ENCODE measurements at regions not wholly inside any gene's neighbourhood (a gene's known extent, or its start where the extent isn't known, plus 50 kb on each side); places are given as distances from the start of the nearest gene placed in this dataset.

DNA sequence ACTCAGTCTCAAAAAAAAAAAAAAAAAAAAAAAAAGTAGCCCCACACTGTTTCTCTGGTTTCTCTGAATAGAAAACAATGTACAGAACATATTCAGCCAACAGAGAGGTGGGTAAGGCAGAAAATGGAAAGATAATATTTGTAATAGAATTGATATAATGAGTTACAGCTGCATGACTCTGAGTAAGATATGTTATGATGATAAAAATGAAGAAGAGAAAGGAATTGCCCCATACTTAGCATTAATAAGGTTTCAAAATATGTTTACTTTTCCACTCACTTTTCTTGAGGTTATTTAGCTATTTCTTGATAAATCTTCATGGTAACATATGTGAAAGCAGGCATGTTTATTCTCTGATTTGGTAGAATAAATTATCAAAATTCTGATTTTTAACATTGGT, 100.9 kb upstream of the ROBO2 start:
- DNase-seq: no peak

- no peak for DNase-seq
Observed at GRCh38 chr3:76940181-76940770, 99.6 kb upstream of the ROBO2 start.

DNA sequence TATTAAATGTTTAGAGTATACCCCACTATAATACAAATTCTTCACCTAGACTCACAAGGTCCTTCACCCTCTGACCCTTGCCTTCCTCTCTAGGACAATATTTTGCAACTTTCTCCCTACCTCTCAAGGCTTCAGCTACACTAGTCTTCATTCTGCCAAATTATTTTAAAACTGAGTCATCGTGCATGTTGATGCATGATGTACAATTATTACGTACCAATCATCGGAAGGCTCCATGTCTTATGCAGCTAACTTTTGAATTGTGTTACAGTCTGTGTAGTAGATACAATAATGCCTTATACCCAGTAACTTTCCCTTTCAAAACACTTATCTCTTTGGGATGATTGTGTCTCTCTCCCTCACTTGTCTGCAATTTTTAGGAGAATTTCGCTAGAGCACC, 98.5 kb upstream of the ROBO2 start:
- no peak for DNase-seq

DNA sequence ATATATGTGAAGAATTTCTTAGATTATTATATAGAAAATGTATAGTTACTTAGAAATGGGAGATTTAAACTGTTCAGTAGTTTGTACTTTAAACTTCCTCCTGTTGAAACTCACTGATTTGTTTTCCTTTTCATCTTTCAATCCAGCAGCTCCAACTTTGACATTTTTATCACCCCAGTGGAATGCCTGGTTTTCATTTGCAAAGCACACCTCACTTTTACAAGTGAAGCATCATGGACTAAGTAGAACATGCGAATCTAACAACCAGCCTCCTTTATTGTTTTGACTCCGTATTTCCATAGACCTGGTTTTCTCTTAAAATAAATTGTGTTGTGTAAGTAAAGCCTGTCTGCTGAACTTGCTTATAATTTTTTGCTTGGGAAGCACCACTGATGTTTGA, 97.8 kb upstream of the ROBO2 start:
- DNase-seq: no peak

DNA sequence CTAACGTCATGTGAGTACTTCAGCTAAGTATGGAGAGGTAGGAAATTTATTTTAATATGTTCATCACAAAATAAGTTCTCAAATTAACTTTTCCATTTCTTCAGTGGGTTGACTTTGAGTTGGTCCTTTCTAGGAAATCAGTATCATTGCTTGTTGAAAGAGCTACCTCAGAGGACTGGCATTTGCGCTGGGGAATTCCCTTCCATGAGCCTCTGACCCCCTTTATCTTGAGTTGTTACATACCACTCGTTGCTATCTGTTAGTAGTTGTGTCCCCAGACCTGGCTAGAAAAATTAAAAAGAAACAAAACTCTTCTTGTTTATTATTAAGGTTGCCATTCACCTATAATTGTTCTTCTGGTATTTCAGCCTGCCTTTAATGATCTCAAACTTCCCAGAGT, 96.8 kb upstream of the ROBO2 start:
- no peak for DNase-seq

DNA sequence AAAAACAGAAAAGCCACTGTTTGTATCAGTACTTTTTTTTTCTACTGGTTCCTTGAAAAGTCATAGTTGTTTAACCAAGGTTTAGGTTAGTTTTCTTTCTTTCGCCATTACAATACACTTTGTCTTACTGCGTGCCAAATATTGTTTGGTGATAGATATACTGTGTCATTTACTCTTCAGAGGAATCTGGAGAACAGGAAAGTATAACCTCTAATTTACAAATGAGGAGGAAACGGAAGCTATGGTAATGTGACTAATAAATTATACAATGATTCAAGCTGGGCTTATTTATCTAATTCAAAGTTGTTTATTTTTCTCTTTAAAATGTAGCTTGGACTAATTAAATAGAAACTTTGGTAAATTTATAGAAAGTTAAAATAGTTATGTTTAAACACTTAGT, 96.2 kb upstream of the ROBO2 start:
- no peak for DNase-seq

GRCh38 chr3:76949033-76949432, 90.9 kb upstream of the ROBO2 start:
- DNase-seq: no peak

DNA sequence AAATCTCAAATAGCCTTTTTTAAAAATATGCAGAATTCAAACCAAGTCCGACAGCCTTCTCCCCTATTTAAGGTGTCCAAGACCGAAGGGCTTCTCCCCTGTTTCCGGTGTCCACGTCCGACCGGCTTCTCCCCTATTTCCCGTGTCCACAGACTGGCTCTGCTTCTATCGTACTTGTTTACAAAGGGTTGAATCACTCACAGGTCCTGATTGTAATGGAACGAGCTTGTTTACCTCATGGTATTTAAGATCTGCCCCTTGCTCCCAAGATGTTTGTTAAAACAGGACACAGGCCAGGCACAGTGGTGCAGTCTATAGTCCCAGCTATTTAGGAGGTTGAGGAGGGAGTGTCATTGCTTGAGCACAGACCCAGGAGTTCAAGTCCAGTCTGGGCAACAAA, 90.4 kb upstream of the ROBO2 start:
- no peak for DNase-seq

DNA sequence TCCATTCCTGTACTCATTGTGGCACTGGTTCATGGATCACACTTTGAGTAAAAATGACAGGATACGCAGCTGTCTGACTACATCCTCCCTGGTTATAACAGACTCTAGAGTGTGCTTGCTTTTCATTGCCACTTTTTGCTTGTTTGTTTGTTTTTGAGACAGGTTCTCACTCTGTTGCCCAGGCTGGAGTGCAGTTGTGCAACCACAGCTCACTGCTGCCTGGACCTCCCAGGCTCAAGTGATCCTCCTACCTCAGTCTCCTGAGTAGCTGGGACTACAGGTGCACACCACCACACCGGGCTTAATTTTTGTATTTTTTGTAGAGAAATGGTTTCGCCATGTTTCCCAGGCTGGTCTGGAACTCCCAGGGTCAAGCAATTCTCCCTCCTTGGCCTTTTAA, 89.3 kb upstream of the ROBO2 start:
- DNase-seq: no peak

- no peak for DNase-seq
Observed at GRCh38 chr3:76954412-76954811, 85.5 kb upstream of the ROBO2 start.

GRCh38 chr3:76958274-76958673, 81.6 kb upstream of the ROBO2 start:
- DNase-seq: no peak

DNA sequence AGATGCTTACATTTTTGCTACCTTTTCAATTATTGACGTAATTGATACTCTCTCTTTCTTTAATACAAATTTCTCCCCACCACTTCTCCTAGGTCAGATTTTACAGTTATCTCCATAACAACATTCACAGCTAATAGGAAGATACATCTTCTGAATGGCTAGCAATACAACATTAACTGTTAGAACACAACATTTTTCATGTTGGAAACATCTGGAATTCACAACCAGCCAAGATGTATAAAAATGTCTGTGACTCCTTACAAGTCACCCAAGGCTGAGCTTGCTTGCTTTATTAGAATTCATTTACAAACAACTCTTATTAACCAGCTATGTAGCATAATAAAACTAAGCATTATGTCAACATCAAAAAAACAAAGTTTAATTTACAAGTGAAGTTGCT, 81.0 kb upstream of the ROBO2 start:
- no peak for DNase-seq

DNA sequence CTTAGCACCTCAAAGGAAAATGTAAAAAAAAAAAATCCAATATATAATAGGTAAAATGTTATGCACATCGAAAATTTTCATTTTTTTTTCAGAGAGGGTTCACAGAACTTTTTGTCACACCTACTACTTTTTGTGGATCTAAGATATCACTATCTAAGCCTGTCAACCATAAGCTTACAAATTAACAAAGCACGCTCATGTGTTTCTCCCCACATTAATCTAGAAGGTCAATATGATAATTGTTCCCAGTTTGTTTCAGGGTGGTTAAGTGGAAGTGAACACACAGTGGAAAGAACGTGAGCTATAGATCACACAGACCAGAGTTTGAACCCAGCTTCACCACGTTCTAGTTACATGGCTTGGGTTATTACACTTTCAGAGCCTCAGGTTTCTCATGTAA, 78.6 kb upstream of the ROBO2 start:
- DNase-seq: no peak

- DNase-seq: no peak
Observed at GRCh38 chr3:76965122-76965725, 74.7 kb upstream of the ROBO2 start.

- no peak for DNase-seq
Observed at GRCh38 chr3:76969471-76969870, 70.4 kb upstream of the ROBO2 start.

- DNase-seq: no peak
Observed at GRCh38 chr3:76969996-76970615, 69.8 kb upstream of the ROBO2 start.

GRCh38 chr3:76972624-76973296, 67.1 kb upstream of the ROBO2 start:
- DNase-seq: no peak

- DNase-seq: no peak
Observed at GRCh38 chr3:76976996-76977395, 62.9 kb upstream of the ROBO2 start.

- no peak for DNase-seq
Observed at GRCh38 chr3:76985645-76986044, 54.3 kb upstream of the ROBO2 start.

DNA sequence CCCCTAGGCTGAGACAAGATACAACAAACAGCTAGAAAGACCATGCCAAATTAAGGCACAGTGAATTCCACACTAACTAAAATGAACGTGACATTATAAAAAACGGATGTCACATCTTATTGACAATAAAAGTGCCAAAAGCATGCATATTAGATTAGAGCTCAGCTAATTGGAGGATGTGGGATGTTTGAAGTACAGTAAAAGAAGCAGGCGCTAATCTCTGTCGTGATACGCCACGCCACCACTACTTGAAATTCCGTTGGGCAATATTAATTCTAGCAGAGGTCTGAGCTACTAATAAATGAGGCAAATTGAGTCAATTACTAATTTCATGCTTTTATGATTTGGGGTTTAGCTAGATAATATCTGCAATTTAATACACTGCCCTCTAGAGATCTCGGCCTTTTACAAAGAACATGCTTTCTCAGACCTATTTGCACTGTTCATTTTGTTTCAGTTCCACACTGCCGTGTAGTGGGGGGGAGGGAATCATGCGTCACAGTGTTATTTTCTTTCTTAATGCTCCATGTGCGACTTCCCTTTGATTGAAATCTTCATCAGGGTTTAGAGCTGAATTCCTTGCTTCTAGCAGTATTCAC, 52.9 kb upstream of the ROBO2 start:
- no peak for DNase-seq
